ENCODE measurements at regions not wholly inside any gene's neighbourhood (a gene's known extent, or its start where the extent isn't known, plus 50 kb on each side); places are given as distances from the start of the nearest gene placed in this dataset.

GRCh38 chr5:155761502-155761901, 565.5 kb upstream of the SGCD start:
- no peak for DNase-seq (ENCODE audit: insufficient read length)
- no peak for FAIRE-seq
- TF ChIP-seq TAF1 (IDR thresholded peaks at IDR 0.05; ENCODE audit: borderline replicate concordance, low read depth, low read length) (no peak), POLR2AphosphoS5 (IDR thresholded peaks at IDR 0.05; ENCODE audit: low read depth, low read length) (no peak), POLR2A (IDR thresholded peaks at IDR 0.05; ENCODE audit: low read depth, low read length) (no peak)

GRCh38 chr5:155765715-155766114, 561.2 kb upstream of the SGCD start:
- FAIRE-seq = no peak
- TF ChIP-seq POLR2AphosphoS5 (IDR thresholded peaks at IDR 0.05; ENCODE audit: low read depth, low read length) = no peak
- TF ChIP-seq TAF1 (IDR thresholded peaks at IDR 0.05; ENCODE audit: borderline replicate concordance, low read depth, low read length) = no peak
- no peak for TF ChIP-seq POLR2A (IDR thresholded peaks at IDR 0.05; ENCODE audit: low read depth, low read length)
- no peak for DNase-seq (ENCODE audit: insufficient read length)

- FAIRE-seq (no peak), DNase-seq (ENCODE audit: insufficient read length) (no peak)
- TF ChIP-seq POLR2AphosphoS5 (IDR thresholded peaks at IDR 0.05; ENCODE audit: low read depth, low read length) = no peak
- TF ChIP-seq POLR2A (IDR thresholded peaks at IDR 0.05; ENCODE audit: low read depth, low read length) = no peak
- no peak for TF ChIP-seq TAF1 (IDR thresholded peaks at IDR 0.05; ENCODE audit: borderline replicate concordance, low read depth, low read length)
Measured at GRCh38 chr5:155767470-155767869, 559.5 kb upstream of the SGCD start.

GRCh38 chr5:155768332-155768731, 558.6 kb upstream of the SGCD start:
- no peak for FAIRE-seq
- DNase-seq (ENCODE audit: insufficient read length) = no peak

GRCh38 chr5:155772009-155772662, 554.8 kb upstream of the SGCD start:
- FAIRE-seq (no peak), DNase-seq (ENCODE audit: insufficient read length) (no peak)
- TF ChIP-seq POLR2A (IDR thresholded peaks at IDR 0.05; ENCODE audit: low read depth, low read length) = no peak
- TF ChIP-seq POLR2AphosphoS5 (IDR thresholded peaks at IDR 0.05; ENCODE audit: low read depth, low read length) = no peak
- TF ChIP-seq TAF1 (IDR thresholded peaks at IDR 0.05; ENCODE audit: borderline replicate concordance, low read depth, low read length) = no peak

More at GRCh38 chr5:155768332-155768731, 558.6 kb upstream of the SGCD start:
- TF ChIP-seq TAF1 (IDR thresholded peaks at IDR 0.05; ENCODE audit: borderline replicate concordance, low read depth, low read length) (no peak), POLR2A (IDR thresholded peaks at IDR 0.05; ENCODE audit: low read depth, low read length) (no peak), POLR2AphosphoS5 (IDR thresholded peaks at IDR 0.05; ENCODE audit: low read depth, low read length) (no peak)

- DNase-seq (ENCODE audit: insufficient read length) (no peak), FAIRE-seq (peak; percentile 60)
- TF ChIP-seq TAF1 (IDR thresholded peaks at IDR 0.05; ENCODE audit: borderline replicate concordance, low read depth, low read length) = no peak
- no peak for TF ChIP-seq POLR2A (IDR thresholded peaks at IDR 0.05; ENCODE audit: low read depth, low read length)
- TF ChIP-seq POLR2AphosphoS5 (IDR thresholded peaks at IDR 0.05; ENCODE audit: low read depth, low read length) = no peak
Measured at GRCh38 chr5:155773680-155774079, 553.3 kb upstream of the SGCD start.

GRCh38 chr5:155780260-155780659, 546.7 kb upstream of the SGCD start:
- FAIRE-seq = no peak
- DNase-seq (ENCODE audit: insufficient read length) = no peak
- TF ChIP-seq TAF1 (IDR thresholded peaks at IDR 0.05; ENCODE audit: borderline replicate concordance, low read depth, low read length) (no peak), POLR2A (IDR thresholded peaks at IDR 0.05; ENCODE audit: low read depth, low read length) (no peak), POLR2AphosphoS5 (IDR thresholded peaks at IDR 0.05; ENCODE audit: low read depth, low read length) (no peak)

- TF ChIP-seq TAF1 (IDR thresholded peaks at IDR 0.05; ENCODE audit: borderline replicate concordance, low read depth, low read length) (no peak), POLR2AphosphoS5 (IDR thresholded peaks at IDR 0.05; ENCODE audit: low read depth, low read length) (no peak), POLR2A (IDR thresholded peaks at IDR 0.05; ENCODE audit: low read depth, low read length) (no peak)
- no peak for DNase-seq (ENCODE audit: insufficient read length)
- no peak for FAIRE-seq
Measured at GRCh38 chr5:155783246-155783645, 543.7 kb upstream of the SGCD start.

GRCh38 chr5:155783791-155784190, 543.2 kb upstream of the SGCD start:
- TF ChIP-seq POLR2AphosphoS5 (IDR thresholded peaks at IDR 0.05; ENCODE audit: low read depth, low read length) (no peak), TAF1 (IDR thresholded peaks at IDR 0.05; ENCODE audit: borderline replicate concordance, low read depth, low read length) (no peak), POLR2A (IDR thresholded peaks at IDR 0.05; ENCODE audit: low read depth, low read length) (no peak)
- DNase-seq (ENCODE audit: insufficient read length) = no peak
- FAIRE-seq = no peak

- DNase-seq (ENCODE audit: insufficient read length) (no peak), FAIRE-seq (no peak)
- TF ChIP-seq POLR2A (IDR thresholded peaks at IDR 0.05; ENCODE audit: low read depth, low read length) (no peak), TAF1 (IDR thresholded peaks at IDR 0.05; ENCODE audit: borderline replicate concordance, low read depth, low read length) (no peak), POLR2AphosphoS5 (IDR thresholded peaks at IDR 0.05; ENCODE audit: low read depth, low read length) (no peak)
Measured at GRCh38 chr5:155786108-155786507, 540.9 kb upstream of the SGCD start.

- TF ChIP-seq POLR2AphosphoS5 (IDR thresholded peaks at IDR 0.05; ENCODE audit: low read depth, low read length) (no peak), POLR2A (IDR thresholded peaks at IDR 0.05; ENCODE audit: low read depth, low read length) (no peak), TAF1 (IDR thresholded peaks at IDR 0.05; ENCODE audit: borderline replicate concordance, low read depth, low read length) (no peak)
- DNase-seq (ENCODE audit: insufficient read length) (no peak), FAIRE-seq (no peak)
Measured at GRCh38 chr5:155792873-155793272, 534.1 kb upstream of the SGCD start.

GRCh38 chr5:155794795-155795194, 532.2 kb upstream of the SGCD start:
- TF ChIP-seq POLR2AphosphoS5 (IDR thresholded peaks at IDR 0.05; ENCODE audit: low read depth, low read length) (no peak), POLR2A (IDR thresholded peaks at IDR 0.05; ENCODE audit: low read depth, low read length) (no peak), TAF1 (IDR thresholded peaks at IDR 0.05; ENCODE audit: borderline replicate concordance, low read depth, low read length) (no peak)
- FAIRE-seq (no peak), DNase-seq (ENCODE audit: insufficient read length) (no peak)

All from GM12892 (cell line).